WERI-Rb-1 (cell line): ENCODE measurements at regions not wholly inside any gene's neighbourhood (a gene's known extent, or its start where the extent isn't known, plus 50 kb on each side); places are given as distances from the start of the nearest gene placed in this dataset.
"Not testable (repeated sequence)": the region's sequence is repeated elsewhere in the genome, so short reads cannot be mapped to it uniquely, and the experiment has no call there.

Experiments
- DNase-seq: peaks from one replicate; pipeline ENCODE4 v3.0.0-alpha.2; 2020
- H3K27ac ChIP-seq: fragments of 250-450 bp; sonication (Bioruptor Pico); 2 replicates; pipeline ENCODE4 v1.5.1; 2020; ENCODE audit warnings: mild to moderate bottlenecking, moderate library complexity
- H3K27me3 ChIP-seq: fragments of 250-450 bp; sonication (Bioruptor Pico); 2 replicates; pipeline ENCODE4 v1.5.1; 2021; ENCODE audit warnings: mild to moderate bottlenecking, low read depth, moderate library complexity; ENCODE audit not compliant: insufficient read depth, severe bottlenecking
- H3K36me3 ChIP-seq: fragments of 250-450 bp; sonication (Bioruptor Pico); 2 replicates; pipeline ENCODE4 v1.5.1; 2020; ENCODE audit warnings: mild to moderate bottlenecking, moderate library complexity
- H3K4me3 ChIP-seq: 2 replicates; pipeline ENCODE4 v1.5.1; 2011; ENCODE audit warnings: low read depth, mild to moderate bottlenecking, control low read depth, low read length
- H3K9me3 ChIP-seq: fragments of 250-450 bp; sonication (Bioruptor Pico); 2 replicates; pipeline ENCODE4 v1.5.1; 2021; ENCODE audit warnings: mild to moderate bottlenecking, moderate library complexity; ENCODE audit not compliant: severe bottlenecking
- CTCF ChIP-seq: IDR thresholded peaks from 2 replicates; pipeline ENCODE4 v1.5.1; 2011; ENCODE audit warnings: low read depth, mild to moderate bottlenecking, control low read depth, inconsistent platforms, low read length

- H3K4me3 ChIP-seq, result no peak overlapping the region
- H3K27ac ChIP-seq, result no peak overlapping the region
- H3K27me3 ChIP-seq, result no peaks in the 10 kb centered on the region
- DNase-seq, result no peak
- TF ChIP-seq CTCF, result no peak
- H3K9me3 ChIP-seq, result no peaks in the 10 kb centered on the region
- H3K36me3 ChIP-seq, result no peaks in the 10 kb centered on the region
These were observed 1191.6 kb upstream of the CRIM1 start for GRCh38 chr2:35163948-35164347.

- Histone ChIP-seq H3K27ac (no peak overlapping the region), H3K4me3 (no peak overlapping the region), H3K9me3 (no peaks in the 10 kb centered on the region), H3K27me3 (no peaks in the 10 kb centered on the region), H3K36me3 (no peaks in the 10 kb centered on the region)
- TF ChIP-seq CTCF, result no peak
- no peak for DNase-seq
These were observed 1194.7 kb upstream of the CRIM1 start for GRCh38 chr2:35160871-35161270.

- Histone ChIP-seq H3K9me3 (no peaks in the 10 kb centered on the region), H3K36me3 (no peaks in the 10 kb centered on the region), H3K27ac (no peak overlapping the region), H3K27me3 (no peaks in the 10 kb centered on the region), H3K4me3 (no peak overlapping the region)
- no peak for DNase-seq
- no peak for TF ChIP-seq CTCF
These were observed 1229.7 kb upstream of the CRIM1 start for GRCh38 chr2:35125871-35126270.

GRCh38 chr2:35125278-35125677 lies 1230.3 kb upstream of the CRIM1 start:
- Histone ChIP-seq H3K9me3 (no peaks in the 10 kb centered on the region), H3K27ac (no peak overlapping the region), H3K4me3 (no peak overlapping the region), H3K27me3 (no peaks in the 10 kb centered on the region), H3K36me3 (no peaks in the 10 kb centered on the region)
- TF ChIP-seq CTCF, result no peak
- DNase-seq, result no peak

GRCh38 chr2:35116151-35116550 lies 1239.4 kb upstream of the CRIM1 start:
- DNase-seq, result no peak
- TF ChIP-seq CTCF, result no peak
- no peaks in the 10 kb centered on the region for H3K9me3 ChIP-seq
- H3K36me3 ChIP-seq, result no peaks in the 10 kb centered on the region
- no peaks in the 10 kb centered on the region for H3K27me3 ChIP-seq
- no peak overlapping the region for H3K4me3 ChIP-seq
- no peak overlapping the region for H3K27ac ChIP-seq

GRCh38 chr2:35114765-35115164 lies 1240.8 kb upstream of the CRIM1 start:
- DNase-seq, result peak; percentile 48
- Histone ChIP-seq H3K9me3 (no peaks in the 10 kb centered on the region), H3K27ac (no peak overlapping the region), H3K36me3 (no peaks in the 10 kb centered on the region), H3K27me3 (no peaks in the 10 kb centered on the region), H3K4me3 (no peak overlapping the region)
- peak; percentile 54 for TF ChIP-seq CTCF

GRCh38 chr2:35112367-35112766 lies 1243.2 kb upstream of the CRIM1 start:
- H3K27me3 ChIP-seq, DNase-seq, H3K4me3 ChIP-seq, H3K9me3 ChIP-seq, H3K27ac ChIP-seq, H3K36me3 ChIP-seq: not testable (repeated sequence)
